ENCODE measurements at regions not wholly inside any gene's neighbourhood (a gene's known extent, or its start where the extent isn't known, plus 50 kb on each side); places are given as distances from the start of the nearest gene placed in this dataset.

DNA sequence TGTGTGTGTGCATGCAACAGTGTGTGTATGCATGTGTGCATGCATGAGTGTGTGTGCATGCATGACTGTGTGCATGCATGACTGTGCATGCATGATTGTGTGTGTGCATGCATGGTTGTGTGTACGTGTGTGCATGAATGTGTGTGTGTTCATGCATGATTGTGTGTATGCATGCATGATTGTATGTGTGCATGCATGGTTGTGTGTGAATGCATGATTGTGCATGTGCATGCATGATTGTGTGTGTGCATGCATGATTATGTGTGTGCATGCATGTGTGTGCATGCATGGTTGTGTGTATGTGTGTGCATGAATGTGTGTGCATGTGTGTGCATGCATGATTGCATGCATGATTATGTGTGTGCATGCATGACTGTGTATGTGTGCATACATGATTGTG, 1052.0 kb downstream of the TBC1D22A start:
- no peak overlapping the region for H3K27ac Mint-ChIP-seq
- intact Hi-C loops (cut with micrococcal nuclease): no loop called here
- peaks cover 10% of the 10 kb centered on the region for H3K27me3 Mint-ChIP-seq (ENCODE audit: low read depth)
- no peaks in the 10 kb centered on the region for H3K4me1 Mint-ChIP-seq (ENCODE audit: low read depth)
- CTCF ChIA-PET: no interaction called here
- H3K9me3 Mint-ChIP-seq: no peaks in the 10 kb centered on the region
- H3K36me3 Mint-ChIP-seq (ENCODE audit: low read depth): no peaks in the 10 kb centered on the region
- H3K4me3 Mint-ChIP-seq: no peak overlapping the region
- DNase-seq: no peak

DNA sequence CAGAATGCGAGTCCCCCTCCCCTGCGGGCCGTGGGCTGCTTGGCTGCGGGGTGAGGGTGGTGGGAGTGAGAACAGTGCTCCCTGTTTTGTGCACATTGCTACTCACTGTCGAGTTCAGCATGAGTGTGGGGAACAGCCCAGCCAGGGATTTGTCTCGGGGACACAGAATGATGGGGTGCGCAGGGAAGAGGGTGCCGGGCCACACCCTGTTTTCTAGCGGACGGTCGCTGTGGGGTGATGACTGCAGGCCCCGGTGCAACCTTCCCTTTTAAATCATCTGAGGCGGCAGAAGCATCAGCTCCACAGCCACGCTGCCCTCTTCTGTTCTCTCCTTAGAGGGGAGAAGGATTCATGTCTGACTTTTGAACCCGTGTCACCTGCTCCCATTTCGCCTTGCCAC, 1051.2 kb downstream of the TBC1D22A start:
- H3K4me3 Mint-ChIP-seq: no peak overlapping the region
- no peaks in the 10 kb centered on the region for H3K36me3 Mint-ChIP-seq (ENCODE audit: low read depth)
- DNase-seq: no peak
- H3K27ac Mint-ChIP-seq: no peak overlapping the region
- no peaks in the 10 kb centered on the region for H3K9me3 Mint-ChIP-seq
- intact Hi-C loops (cut with micrococcal nuclease): no loop called here
- H3K4me1 Mint-ChIP-seq (ENCODE audit: low read depth): no peaks in the 10 kb centered on the region
- CTCF ChIA-PET: no interaction called here
- H3K27me3 Mint-ChIP-seq (ENCODE audit: low read depth): peaks cover 7% of the 10 kb centered on the region

DNA sequence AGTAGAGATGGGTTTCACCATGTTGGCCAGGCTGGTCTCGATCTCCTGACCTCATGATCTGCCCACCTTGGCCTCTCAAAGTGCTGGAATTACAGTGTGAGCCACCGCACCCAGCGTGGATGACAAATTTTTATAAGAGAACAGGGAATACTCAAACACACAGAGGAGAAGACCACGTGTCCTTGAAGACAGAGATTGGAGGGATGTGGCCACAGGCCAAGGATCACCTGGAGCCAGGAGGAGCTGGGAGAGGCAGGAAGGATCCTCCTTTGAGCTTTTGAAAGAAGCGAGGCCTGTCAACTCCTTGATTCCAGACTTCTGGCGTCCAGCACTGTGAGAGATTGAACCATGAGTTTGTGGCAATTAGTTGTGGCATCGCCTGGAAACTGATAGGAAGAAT, 1049.5 kb downstream of the TBC1D22A start:
- H3K27ac Mint-ChIP-seq: no peak overlapping the region
- DNase-seq: no peak
- intact Hi-C loops (cut with micrococcal nuclease): no loop called here
- H3K4me3 Mint-ChIP-seq: no peak overlapping the region
- H3K9me3 Mint-ChIP-seq: no peaks in the 10 kb centered on the region
- H3K27me3 Mint-ChIP-seq (ENCODE audit: low read depth): peaks cover 9% of the 10 kb centered on the region
- no peaks in the 10 kb centered on the region for H3K4me1 Mint-ChIP-seq (ENCODE audit: low read depth)
- CTCF ChIA-PET: no interaction called here
- H3K36me3 Mint-ChIP-seq (ENCODE audit: low read depth): no peaks in the 10 kb centered on the region

DNA sequence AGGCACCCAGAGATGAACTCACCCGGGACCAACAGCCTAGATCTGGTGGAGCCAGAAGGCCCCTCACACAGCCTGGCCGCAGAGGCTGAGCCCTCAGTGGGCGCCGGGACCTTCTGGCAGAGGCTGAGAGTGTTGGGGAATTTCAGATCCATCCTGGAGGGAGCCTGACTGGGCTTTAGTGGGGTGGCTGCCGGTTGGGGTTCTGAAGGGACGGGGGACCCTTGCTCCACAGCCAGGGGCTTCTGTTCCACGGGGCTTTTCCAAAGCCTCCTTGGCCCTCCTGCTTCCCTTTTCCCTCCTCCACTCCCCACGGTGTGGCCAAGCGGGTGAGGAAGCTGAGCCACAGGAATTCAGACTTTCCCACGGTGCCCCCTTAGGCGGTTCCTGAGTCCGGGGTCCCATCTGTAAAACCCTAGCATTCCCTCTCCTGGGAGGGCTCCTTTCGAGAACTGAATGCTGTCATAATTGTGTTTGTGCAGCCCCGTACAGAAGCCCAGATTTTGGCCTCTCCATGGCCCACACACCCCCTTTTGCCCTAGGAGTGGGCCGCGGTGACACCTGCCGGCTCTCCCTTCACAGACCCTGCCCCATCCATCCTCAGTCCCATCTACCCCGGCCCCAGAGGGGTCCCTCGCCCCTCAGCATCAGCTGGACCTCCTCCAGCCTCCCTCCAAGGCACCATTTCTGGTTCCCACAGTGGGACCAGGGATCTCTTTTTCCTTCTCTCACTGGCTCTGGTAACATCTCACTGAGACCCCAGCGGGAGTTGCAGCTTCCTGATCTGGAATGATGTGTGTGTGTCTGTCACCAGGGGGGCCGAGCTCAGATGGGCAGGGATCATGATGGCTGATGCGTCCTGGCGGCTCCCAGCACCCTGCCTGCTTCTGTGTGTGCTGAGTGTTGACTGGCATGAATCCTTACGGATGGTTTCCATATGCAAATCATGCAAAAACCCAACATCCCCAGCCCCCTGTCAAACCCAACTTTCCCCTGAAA, 1048.4 kb downstream of the TBC1D22A start:
- no peak overlapping the region for H3K4me3 Mint-ChIP-seq
- H3K36me3 Mint-ChIP-seq (ENCODE audit: low read depth): no peaks in the 10 kb centered on the region
- H3K27me3 Mint-ChIP-seq (ENCODE audit: low read depth): peaks cover 9% of the 10 kb centered on the region
- CTCF ChIA-PET: no interaction called here
- H3K9me3 Mint-ChIP-seq: no peaks in the 10 kb centered on the region
- DNase-seq: no peak
- H3K27ac Mint-ChIP-seq: no peak overlapping the region
- intact Hi-C loops (cut with micrococcal nuclease): no loop called here
- no peaks in the 10 kb centered on the region for H3K4me1 Mint-ChIP-seq (ENCODE audit: low read depth)

DNA sequence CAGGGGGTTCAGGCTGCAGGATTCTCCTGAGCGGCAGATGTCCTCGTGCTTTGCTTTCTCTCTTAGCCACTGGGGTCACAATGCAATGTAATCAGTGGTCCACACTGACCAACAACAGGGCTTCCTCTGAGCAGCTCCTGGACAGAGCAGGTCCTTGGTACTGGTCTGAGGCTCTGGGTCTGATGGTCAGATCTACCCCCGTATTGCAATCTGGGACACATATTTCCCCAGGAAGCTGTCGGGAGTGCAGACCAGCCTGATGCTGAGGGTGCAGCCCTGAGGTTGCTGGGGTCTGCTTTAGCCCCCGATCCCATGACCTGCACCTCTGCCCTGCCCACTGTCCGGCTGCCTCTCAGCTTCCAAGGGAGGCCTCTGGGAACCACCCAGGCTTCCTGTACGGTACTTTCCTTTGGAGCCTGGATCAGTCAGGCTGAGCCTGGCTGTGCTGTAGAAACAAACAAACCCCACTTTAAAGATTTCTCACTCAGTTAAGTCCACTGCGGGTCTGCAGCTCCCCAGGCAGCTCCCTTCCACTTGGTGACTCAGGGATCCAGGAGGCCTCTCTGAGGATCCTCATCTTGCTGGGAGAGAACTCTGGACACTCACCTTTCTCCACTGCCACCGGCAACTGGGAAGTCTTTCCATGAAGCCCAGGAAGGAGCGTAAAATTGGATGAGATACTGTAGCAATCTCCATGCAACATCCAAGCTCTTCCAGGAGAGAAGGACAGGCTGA, 1046.6 kb downstream of the TBC1D22A start:
- Mint-ChIP-seq H3K4me1 (ENCODE audit: low read depth) (no peaks in the 10 kb centered on the region), H3K9me3 (no peaks in the 10 kb centered on the region), H3K4me3 (no peak overlapping the region), H3K36me3 (ENCODE audit: low read depth) (no peaks in the 10 kb centered on the region), H3K27me3 (ENCODE audit: low read depth) (peaks cover 9% of the 10 kb centered on the region), H3K27ac (no peak overlapping the region)
- intact Hi-C loops (cut with micrococcal nuclease): no loop called here
- DNase-seq: no peak
- CTCF ChIA-PET: no interaction called here

DNA sequence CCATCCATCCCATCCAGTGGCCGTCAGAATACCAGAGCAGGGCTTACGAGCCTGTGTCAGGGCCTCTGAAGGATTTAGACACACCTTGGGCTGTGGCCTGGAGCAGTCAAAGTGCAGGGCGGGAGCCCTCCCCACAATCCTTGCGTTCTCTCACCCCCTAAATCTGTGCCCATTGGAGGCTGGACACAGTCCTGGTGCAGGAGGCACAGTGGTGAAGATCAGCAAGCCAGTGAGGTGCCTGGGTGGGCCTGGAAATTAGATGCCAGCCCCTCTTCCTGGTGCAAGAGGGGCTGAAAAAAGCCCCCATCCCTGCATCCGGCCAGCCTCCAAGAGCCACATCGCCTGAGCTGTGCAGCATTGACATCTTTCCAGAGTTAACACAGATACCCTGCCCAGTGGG, 1045.8 kb downstream of the TBC1D22A start:
- CTCF ChIA-PET: no interaction called here

DNA sequence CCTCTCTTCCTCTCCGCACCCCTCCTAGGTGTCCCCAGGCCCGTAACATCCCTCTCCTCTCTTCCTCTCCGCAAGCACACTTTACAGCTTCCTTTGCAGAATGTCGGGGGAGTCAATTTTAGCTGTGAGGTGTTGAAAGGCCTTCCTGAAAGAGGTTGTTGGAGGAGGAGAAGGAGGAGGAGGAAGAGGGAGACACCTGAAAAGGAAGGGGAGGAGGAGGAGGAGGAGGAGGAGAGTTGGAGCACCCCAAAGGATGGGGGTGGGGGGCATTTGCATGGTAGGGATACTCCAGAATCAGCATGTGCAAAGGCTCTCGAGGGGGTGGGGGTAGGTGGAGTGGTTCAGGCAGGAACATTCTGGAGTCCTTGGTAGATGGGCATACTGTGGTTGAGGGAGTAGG, 1045.1 kb downstream of the TBC1D22A start:
- CTCF ChIA-PET: interaction anchor here (0.7 kb wide), 1 partner anchor 34 kb away, joined by 3 read pairs; no protein-coding TSS in a partner anchor
- Mint-ChIP-seq H3K4me1 (ENCODE audit: low read depth) (no peaks in the 10 kb centered on the region), H3K36me3 (ENCODE audit: low read depth) (no peaks in the 10 kb centered on the region), H3K9me3 (no peaks in the 10 kb centered on the region), H3K27ac (no peak overlapping the region), H3K4me3 (no peak overlapping the region), H3K27me3 (ENCODE audit: low read depth) (peaks cover 6% of the 10 kb centered on the region)
- intact Hi-C loops (cut with micrococcal nuclease): no loop called here
- no peak for DNase-seq

More for the DNA sequence above, 1045.8 kb downstream of the TBC1D22A start:
- Mint-ChIP-seq H3K4me3 (no peak overlapping the region), H3K27me3 (ENCODE audit: low read depth) (peaks cover 9% of the 10 kb centered on the region), H3K4me1 (ENCODE audit: low read depth) (no peaks in the 10 kb centered on the region), H3K9me3 (no peaks in the 10 kb centered on the region), H3K27ac (no peak overlapping the region), H3K36me3 (ENCODE audit: low read depth) (no peaks in the 10 kb centered on the region)
- no peak for DNase-seq
- intact Hi-C loops (cut with micrococcal nuclease): no loop called here

DNA sequence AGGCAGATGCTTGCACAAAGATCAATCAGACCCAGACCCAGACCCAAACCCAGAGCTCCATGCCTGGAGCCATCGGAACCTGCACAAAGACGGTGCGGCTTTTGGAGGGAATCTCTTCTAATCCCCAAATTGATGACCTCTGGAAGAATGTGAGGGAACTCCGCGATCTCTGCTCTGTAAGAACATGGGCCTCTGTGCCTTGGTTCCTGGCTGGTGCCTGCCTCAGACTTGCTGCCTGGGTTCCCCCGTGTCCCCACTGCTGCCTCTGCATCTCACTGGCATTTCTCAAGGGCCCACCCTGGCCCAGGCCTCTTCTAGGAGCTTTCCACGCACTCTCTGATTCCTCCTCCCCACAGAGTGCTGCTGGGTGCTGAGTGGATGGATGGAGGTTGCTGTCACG, 1044.4 kb downstream of the TBC1D22A start:
- intact Hi-C loops (cut with micrococcal nuclease): no loop called here
- H3K4me1 Mint-ChIP-seq (ENCODE audit: low read depth): no peaks in the 10 kb centered on the region
- no peaks in the 10 kb centered on the region for H3K36me3 Mint-ChIP-seq (ENCODE audit: low read depth)
- no peaks in the 10 kb centered on the region for H3K9me3 Mint-ChIP-seq
- H3K27ac Mint-ChIP-seq: no peak overlapping the region
- no peak for DNase-seq
- CTCF ChIA-PET: no interaction called here
- no peak overlapping the region for H3K4me3 Mint-ChIP-seq
- H3K27me3 Mint-ChIP-seq (ENCODE audit: low read depth): peaks cover 11% of the 10 kb centered on the region

DNA sequence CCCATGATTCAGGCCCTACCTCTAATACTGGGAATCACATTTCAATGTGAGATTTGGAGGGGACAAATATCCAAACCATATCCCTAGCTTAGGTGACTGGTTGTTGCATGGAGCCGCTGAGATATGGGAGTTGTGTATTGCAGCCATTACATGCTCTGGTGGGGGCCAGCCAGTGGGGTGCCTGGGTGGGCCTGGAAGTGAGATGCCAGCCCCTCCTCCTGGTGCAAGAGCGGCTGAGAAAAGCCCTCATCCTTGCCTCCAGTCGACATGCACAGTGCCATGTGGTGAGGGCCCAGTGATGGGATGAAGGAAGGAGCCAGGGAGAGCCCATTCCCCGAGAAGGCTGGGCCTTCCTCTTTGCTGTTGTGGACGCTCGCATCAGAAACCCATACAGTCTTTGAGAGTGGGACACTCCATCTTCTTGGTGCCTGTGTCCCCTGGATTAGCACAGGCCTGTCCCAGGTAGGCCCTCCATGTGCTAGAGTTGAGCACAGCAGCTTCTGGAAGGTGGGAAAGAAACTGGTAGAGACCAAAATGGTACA, 1043.0 kb downstream of the TBC1D22A start:
- H3K27me3 Mint-ChIP-seq (ENCODE audit: low read depth): peaks cover 14% of the 10 kb centered on the region
- no peak overlapping the region for H3K4me3 Mint-ChIP-seq
- intact Hi-C loops (cut with micrococcal nuclease): no loop called here
- CTCF ChIA-PET: no interaction called here
- no peaks in the 10 kb centered on the region for H3K4me1 Mint-ChIP-seq (ENCODE audit: low read depth)
- no peaks in the 10 kb centered on the region for H3K36me3 Mint-ChIP-seq (ENCODE audit: low read depth)
- no peak for DNase-seq
- no peak overlapping the region for H3K27ac Mint-ChIP-seq
- no peaks in the 10 kb centered on the region for H3K9me3 Mint-ChIP-seq

DNA sequence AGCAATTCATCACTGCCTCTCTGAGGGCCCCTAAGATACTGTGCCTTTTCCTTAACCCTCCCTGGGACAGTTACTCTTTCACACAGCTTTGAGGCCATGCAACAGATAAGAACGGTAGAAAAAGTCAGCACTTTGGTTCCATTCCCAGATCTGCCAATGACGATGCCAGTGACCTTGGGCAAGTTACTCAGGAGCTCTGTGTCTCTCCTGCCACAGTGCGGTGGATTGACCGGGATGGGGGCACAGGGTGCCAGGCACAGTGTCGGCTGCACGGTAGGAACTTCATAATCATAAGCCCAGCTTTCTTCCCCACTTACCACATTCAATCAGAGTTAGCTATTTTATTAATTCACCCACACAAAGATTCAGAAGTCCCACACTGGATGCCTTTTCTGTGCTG, 1041.8 kb downstream of the TBC1D22A start:
- intact Hi-C loops (cut with micrococcal nuclease): no loop called here
- Mint-ChIP-seq H3K27me3 (ENCODE audit: low read depth) (peaks cover 12% of the 10 kb centered on the region), H3K27ac (no peak overlapping the region), H3K36me3 (ENCODE audit: low read depth) (no peaks in the 10 kb centered on the region), H3K4me1 (ENCODE audit: low read depth) (no peaks in the 10 kb centered on the region), H3K9me3 (no peaks in the 10 kb centered on the region), H3K4me3 (no peak overlapping the region)
- no peak for DNase-seq
- CTCF ChIA-PET: no interaction called here

DNA sequence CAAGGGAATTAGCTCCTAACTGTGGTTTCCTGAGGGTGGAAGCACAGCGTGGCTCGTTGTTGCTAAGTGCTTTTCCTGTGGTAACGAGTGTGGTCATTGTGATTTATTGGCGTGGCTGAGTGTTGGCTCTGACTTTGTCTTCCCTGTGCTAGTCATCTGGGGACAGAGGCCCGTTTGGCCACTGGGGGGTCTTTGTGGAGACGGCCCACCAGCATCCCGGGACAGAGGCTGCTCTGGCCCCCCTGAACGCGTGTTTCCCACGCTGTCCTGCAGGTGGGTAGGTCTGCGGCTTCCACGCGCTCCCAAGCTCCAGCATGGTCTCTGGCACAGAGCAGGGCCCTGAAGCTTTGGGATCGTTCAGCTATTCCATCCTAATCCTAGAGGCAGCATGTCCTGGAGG, 1040.0 kb downstream of the TBC1D22A start:
- peaks cover 11% of the 10 kb centered on the region for H3K27me3 Mint-ChIP-seq (ENCODE audit: low read depth)
- H3K36me3 Mint-ChIP-seq (ENCODE audit: low read depth): no peaks in the 10 kb centered on the region
- DNase-seq: no peak
- CTCF ChIA-PET: no interaction called here
- H3K4me1 Mint-ChIP-seq (ENCODE audit: low read depth): no peaks in the 10 kb centered on the region
- H3K9me3 Mint-ChIP-seq: no peaks in the 10 kb centered on the region
- H3K4me3 Mint-ChIP-seq: no peak overlapping the region
- intact Hi-C loops (cut with micrococcal nuclease): no loop called here
- H3K27ac Mint-ChIP-seq: no peak overlapping the region

DNA sequence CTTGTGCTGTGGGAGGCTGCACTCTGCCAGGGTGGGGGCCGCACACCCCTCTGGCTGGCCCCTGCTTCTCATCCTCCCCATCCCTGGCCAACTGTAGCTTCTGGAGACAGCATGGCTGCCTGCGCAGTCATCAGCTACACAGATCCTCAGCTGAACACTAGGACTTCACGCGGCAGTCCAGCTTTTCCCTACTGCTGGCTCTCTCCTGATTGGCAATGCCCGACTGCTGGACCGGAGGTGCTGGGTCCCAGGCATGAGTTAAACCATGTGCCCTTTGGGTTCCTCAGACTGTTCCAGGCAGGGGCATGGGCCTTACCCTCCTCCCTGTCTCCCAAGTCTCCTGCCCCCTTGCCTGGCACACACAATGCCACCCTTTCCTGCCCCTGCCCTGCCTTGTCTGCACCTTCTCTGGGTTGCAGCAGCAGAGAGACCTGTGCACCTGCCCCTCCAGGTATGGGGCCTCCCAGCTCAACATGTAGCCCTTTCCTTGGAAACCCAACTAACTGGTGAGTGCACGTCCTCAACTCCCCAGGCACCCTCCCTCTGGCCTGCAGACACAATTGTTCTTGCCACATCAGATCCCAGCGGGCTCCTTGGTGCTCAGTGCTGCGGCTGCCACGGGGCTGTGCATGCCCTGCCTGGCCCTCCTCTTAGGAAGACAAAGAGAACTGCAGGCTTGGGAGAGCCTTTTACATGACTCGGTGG, 1039.2 kb downstream of the TBC1D22A start:
- Mint-ChIP-seq H3K9me3 (no peaks in the 10 kb centered on the region), H3K27ac (no peak overlapping the region), H3K4me3 (no peak overlapping the region), H3K36me3 (ENCODE audit: low read depth) (no peaks in the 10 kb centered on the region), H3K4me1 (ENCODE audit: low read depth) (no peaks in the 10 kb centered on the region), H3K27me3 (ENCODE audit: low read depth) (peaks cover 9% of the 10 kb centered on the region)
- DNase-seq: no peak
- intact Hi-C loops (cut with micrococcal nuclease): no loop called here
- CTCF ChIA-PET: no interaction called here

Data from activated naive CD4-positive, alpha-beta T cell treated with anti-CD3 and anti-CD28 coated beads for 36 hours (primary cell).